Liver (tissue), 3 donors: ENCODE measurements at regions not wholly inside any gene's neighbourhood (a gene's known extent, or its start where the extent isn't known, plus 50 kb on each side); places are given as distances from the start of the nearest gene placed in this dataset.

Experiments used
- GABPA ChIP-seq, 2 donors: IDR thresholded peaks in 1 of 2; conservative IDR thresholded peaks in 1 of 2; 2 replicates each; pipeline ENCODE4 v1.6.1; 2016; ENCODE audit warnings: antibody characterized with exemption in 2 of 2, mild to moderate bottlenecking in 1 of 2, moderate library complexity in 1 of 2
- JUND ChIP-seq, 2 donors: IDR thresholded peaks; 2 replicates each; pipeline ENCODE4 v1.6.1; 2016; ENCODE audit warnings: antibody characterized with exemption in 2 of 2
- NR2F2 ChIP-seq: IDR thresholded peaks from 2 replicates; pipeline ENCODE4 v1.6.1; 2016; ENCODE audit warnings: antibody characterized with exemption
- TF ChIP-seq, protein P1 (sequence below): IDR thresholded peaks from 2 replicates; pipeline ENCODE4 v1.6.1; 2016; ENCODE audit warnings: antibody characterized with exemption
- TF ChIP-seq, protein P2 (sequence below): fragments of 150-350 bp; IDR thresholded peaks from 2 replicates; pipeline ENCODE4 v1.5.1; 2017; ENCODE audit warnings: improper control_type of control experiment, low read depth, low read length; ENCODE audit not compliant: missing input control
- TF ChIP-seq, protein P3 (sequence below): IDR thresholded peaks from 2 replicates; pipeline ENCODE4 v1.6.1; 2016; ENCODE audit warnings: antibody characterized with exemption, mild to moderate bottlenecking
- donor health status: healthy.
- donor health status: healthy.

DNA sequence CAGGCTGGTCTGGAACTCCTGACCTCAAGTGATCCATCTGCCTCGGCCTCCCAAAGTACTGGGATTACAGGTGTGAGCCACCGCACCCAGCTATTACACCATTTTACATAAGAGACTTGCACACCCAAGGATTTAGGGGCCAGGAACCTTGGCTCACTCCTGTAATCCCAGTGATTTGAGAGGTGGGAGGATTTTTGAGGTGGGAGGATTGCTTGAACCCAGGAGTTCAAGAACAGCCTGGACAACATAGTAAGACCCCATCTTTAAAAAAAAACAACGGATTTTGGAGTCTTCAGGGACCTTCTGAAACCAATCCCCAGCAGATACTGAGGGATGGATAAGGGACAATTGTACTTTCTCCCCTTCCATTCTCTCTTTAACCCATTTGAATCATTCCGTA is 55.3 kb upstream of the PIM1 start:
- TF ChIP-seq, protein P1, sequence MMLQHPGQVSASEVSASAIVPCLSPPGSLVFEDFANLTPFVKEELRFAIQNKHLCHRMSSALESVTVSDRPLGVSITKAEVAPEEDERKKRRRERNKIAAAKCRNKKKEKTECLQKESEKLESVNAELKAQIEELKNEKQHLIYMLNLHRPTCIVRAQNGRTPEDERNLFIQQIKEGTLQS = no peak
- TF ChIP-seq, protein P2, sequence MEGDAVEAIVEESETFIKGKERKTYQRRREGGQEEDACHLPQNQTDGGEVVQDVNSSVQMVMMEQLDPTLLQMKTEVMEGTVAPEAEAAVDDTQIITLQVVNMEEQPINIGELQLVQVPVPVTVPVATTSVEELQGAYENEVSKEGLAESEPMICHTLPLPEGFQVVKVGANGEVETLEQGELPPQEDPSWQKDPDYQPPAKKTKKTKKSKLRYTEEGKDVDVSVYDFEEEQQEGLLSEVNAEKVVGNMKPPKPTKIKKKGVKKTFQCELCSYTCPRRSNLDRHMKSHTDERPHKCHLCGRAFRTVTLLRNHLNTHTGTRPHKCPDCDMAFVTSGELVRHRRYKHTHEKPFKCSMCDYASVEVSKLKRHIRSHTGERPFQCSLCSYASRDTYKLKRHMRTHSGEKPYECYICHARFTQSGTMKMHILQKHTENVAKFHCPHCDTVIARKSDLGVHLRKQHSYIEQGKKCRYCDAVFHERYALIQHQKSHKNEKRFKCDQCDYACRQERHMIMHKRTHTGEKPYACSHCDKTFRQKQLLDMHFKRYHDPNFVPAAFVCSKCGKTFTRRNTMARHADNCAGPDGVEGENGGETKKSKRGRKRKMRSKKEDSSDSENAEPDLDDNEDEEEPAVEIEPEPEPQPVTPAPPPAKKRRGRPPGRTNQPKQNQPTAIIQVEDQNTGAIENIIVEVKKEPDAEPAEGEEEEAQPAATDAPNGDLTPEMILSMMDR = no peak
- no peak for TF ChIP-seq JUND (IDR thresholded peaks at IDR 0.05)
- TF ChIP-seq, protein P3, sequence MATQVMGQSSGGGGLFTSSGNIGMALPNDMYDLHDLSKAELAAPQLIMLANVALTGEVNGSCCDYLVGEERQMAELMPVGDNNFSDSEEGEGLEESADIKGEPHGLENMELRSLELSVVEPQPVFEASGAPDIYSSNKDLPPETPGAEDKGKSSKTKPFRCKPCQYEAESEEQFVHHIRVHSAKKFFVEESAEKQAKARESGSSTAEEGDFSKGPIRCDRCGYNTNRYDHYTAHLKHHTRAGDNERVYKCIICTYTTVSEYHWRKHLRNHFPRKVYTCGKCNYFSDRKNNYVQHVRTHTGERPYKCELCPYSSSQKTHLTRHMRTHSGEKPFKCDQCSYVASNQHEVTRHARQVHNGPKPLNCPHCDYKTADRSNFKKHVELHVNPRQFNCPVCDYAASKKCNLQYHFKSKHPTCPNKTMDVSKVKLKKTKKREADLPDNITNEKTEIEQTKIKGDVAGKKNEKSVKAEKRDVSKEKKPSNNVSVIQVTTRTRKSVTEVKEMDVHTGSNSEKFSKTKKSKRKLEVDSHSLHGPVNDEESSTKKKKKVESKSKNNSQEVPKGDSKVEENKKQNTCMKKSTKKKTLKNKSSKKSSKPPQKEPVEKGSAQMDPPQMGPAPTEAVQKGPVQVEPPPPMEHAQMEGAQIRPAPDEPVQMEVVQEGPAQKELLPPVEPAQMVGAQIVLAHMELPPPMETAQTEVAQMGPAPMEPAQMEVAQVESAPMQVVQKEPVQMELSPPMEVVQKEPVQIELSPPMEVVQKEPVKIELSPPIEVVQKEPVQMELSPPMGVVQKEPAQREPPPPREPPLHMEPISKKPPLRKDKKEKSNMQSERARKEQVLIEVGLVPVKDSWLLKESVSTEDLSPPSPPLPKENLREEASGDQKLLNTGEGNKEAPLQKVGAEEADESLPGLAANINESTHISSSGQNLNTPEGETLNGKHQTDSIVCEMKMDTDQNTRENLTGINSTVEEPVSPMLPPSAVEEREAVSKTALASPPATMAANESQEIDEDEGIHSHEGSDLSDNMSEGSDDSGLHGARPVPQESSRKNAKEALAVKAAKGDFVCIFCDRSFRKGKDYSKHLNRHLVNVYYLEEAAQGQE = no peak
- no peak for TF ChIP-seq NR2F2
- TF ChIP-seq GABPA (IDR thresholded peaks at IDR 0.05 in 1 of 2, conservative IDR thresholded peaks at IDR 0.05 in 1 of 2) = no peak
